RWPE2 (cell line): ENCODE measurements at regions not wholly inside any gene's neighbourhood (a gene's known extent, or its start where the extent isn't known, plus 50 kb on each side); places are given as distances from the start of the nearest gene placed in this dataset.

Experiments used
- ATAC-seq: fragments of 200-7000 bp; cut with Tn5 transposase; 3 replicates; pipeline ENCODE4 v1.9.1; 2021; ENCODE audit warnings: low read depth
- DNase-seq: peaks from one replicate; pipeline ENCODE4 v3.0.0-alpha.2; 2020; ENCODE audit warnings: low spot score
- H3K27ac ChIP-seq: fragments of 450-650 bp; 2 replicates; pipeline ENCODE4 v1.5.1; 2017; ENCODE audit warnings: mild to moderate bottlenecking; ENCODE audit not compliant: poor library complexity, severe bottlenecking
- H3K27me3 ChIP-seq: fragments of 250-450 bp; sonication (Bioruptor Pico); 2 replicates; pipeline ENCODE4 v1.5.1; 2021; ENCODE audit warnings: mild to moderate bottlenecking, moderate library complexity; ENCODE audit not compliant: insufficient read depth, poor library complexity, severe bottlenecking
- H3K36me3 ChIP-seq: fragments of 250-450 bp; sonication (Bioruptor Pico); 2 replicates; pipeline ENCODE4 v1.5.1; 2020; ENCODE audit warnings: low read depth, mild to moderate bottlenecking, moderate library complexity
- H3K4me1 ChIP-seq: fragments of 250-450 bp; sonication (Bioruptor Pico); 2 replicates; pipeline ENCODE4 v1.5.1; 2021; ENCODE audit warnings: mild to moderate bottlenecking, moderate library complexity; ENCODE audit not compliant: insufficient read depth, poor library complexity, severe bottlenecking
- H3K4me3 ChIP-seq: fragments of 250-450 bp; sonication (Bioruptor Pico); 2 replicates; pipeline ENCODE4 v1.5.1; 2021; ENCODE audit warnings: mild to moderate bottlenecking, moderate library complexity; ENCODE audit not compliant: severe bottlenecking
- H3K9me3 ChIP-seq: fragments of 250-450 bp; sonication (Bioruptor Pico); 2 replicates; pipeline ENCODE4 v1.5.1; 2021; ENCODE audit warnings: mild to moderate bottlenecking, moderate library complexity; ENCODE audit not compliant: severe bottlenecking
- TF ChIP-seq, protein P1 (sequence below): fragments of 450-650 bp; IDR thresholded peaks from one replicate; pipeline ENCODE4 v1.5.1; 2017; ENCODE audit warnings: mild to moderate bottlenecking, moderate library complexity; ENCODE audit not compliant: poor library complexity, severe bottlenecking

DNA sequence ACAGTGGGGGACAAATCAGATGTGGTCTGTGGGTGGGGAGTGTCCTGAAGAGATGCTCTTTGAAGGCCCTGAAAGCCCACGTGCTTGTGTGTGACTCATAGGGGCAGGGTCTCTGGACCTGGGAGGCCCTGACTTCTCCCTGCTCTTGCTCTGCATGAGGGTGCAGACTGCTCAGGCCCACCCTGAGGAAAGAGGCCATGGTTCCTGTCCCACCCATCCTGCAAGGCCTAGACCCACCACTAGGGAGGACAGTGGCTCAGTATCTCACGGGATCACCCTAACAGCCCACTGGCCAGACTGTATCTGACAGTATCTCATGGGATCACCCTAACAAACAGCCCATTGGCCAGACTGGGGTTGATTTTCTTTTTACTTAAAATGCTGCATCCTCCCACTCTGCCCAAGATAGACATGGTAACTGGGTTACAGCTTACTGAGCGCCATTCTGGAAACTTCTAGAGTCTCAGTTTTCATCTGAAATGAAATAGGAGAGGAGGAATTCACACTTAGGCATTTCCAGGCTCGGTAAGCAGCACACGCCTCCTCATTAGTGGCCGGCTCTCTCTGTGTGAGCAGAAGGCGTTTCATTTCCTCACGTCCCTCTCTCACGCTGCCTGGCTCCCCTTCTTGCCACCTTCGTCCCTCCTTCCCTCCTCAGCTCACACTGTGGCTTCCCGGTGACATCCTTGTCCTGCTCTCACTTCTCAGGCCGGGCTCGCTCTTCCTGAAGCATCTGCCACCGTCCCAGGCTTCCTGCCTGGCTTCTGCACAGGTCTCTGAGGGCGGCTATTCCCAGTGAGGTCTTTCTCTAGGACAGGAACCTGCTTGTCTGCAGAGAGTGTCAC lies 242.6 kb downstream of the GLRX3 start:
- Histone ChIP-seq H3K9me3 (peaks cover 2% of the 10 kb centered on the region), H3K4me3 (no peak overlapping the region), H3K36me3 (no peaks in the 10 kb centered on the region), H3K27me3 (no peaks in the 10 kb centered on the region), H3K4me1 (no peaks in the 10 kb centered on the region), H3K27ac (no peak overlapping the region)
- ATAC-seq = no peak
- no peak for DNase-seq
- TF ChIP-seq, protein P1, sequence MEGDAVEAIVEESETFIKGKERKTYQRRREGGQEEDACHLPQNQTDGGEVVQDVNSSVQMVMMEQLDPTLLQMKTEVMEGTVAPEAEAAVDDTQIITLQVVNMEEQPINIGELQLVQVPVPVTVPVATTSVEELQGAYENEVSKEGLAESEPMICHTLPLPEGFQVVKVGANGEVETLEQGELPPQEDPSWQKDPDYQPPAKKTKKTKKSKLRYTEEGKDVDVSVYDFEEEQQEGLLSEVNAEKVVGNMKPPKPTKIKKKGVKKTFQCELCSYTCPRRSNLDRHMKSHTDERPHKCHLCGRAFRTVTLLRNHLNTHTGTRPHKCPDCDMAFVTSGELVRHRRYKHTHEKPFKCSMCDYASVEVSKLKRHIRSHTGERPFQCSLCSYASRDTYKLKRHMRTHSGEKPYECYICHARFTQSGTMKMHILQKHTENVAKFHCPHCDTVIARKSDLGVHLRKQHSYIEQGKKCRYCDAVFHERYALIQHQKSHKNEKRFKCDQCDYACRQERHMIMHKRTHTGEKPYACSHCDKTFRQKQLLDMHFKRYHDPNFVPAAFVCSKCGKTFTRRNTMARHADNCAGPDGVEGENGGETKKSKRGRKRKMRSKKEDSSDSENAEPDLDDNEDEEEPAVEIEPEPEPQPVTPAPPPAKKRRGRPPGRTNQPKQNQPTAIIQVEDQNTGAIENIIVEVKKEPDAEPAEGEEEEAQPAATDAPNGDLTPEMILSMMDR = no peak

DNA sequence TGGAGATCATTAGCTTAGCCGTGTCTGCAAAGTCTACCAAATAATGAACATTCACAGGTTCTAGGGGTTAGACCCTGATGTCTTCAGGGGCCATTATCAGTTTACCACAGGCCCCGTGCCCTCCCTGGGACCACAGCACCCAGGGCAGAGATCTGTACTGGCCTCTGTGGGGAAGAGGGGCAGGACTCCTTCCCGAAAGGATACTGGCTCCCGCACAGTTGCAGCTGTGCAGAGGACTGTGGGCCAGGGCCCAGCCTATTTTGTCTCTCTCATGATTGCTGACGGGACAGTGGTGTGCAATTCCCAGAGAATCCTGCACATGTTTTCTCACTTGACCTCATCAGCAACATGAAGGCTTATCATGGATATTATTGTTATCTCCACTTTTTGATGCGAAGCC lies 243.9 kb downstream of the GLRX3 start:
- Histone ChIP-seq H3K36me3 (no peaks in the 10 kb centered on the region), H3K4me1 (no peaks in the 10 kb centered on the region), H3K9me3 (peaks cover 1% of the 10 kb centered on the region), H3K27me3 (no peaks in the 10 kb centered on the region), H3K27ac (no peak overlapping the region), H3K4me3 (no peak overlapping the region)
- TF ChIP-seq, protein P1 = no peak
- no peak for DNase-seq
- ATAC-seq = no peak

DNA sequence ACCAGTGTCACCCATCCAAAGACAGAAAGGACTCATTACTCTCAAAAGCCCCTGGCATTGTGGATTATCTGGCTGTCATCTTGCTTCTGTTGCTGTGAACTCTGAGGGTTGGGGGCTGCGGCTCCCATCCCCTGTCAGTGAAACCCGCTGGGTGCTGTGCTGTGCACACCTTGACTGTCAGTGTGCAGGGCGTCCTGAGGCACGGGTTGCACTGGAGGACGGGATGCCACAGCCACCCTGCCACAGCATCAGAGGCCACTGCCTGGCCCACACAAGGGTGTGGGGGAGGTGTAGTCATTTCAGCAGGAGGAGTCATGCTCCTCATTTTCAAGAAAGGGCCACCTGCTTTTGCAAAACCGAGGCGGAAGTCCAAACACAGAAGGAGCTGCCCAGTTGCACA lies 245.8 kb downstream of the GLRX3 start:
- DNase-seq (no peak), ATAC-seq (no peak)
- Histone ChIP-seq H3K4me1 (no peaks in the 10 kb centered on the region), H3K9me3 (peaks cover 2% of the 10 kb centered on the region), H3K36me3 (no peaks in the 10 kb centered on the region), H3K27ac (no peak overlapping the region), H3K27me3 (no peaks in the 10 kb centered on the region), H3K4me3 (no peak overlapping the region)
- TF ChIP-seq, protein P1 = no peak

DNA sequence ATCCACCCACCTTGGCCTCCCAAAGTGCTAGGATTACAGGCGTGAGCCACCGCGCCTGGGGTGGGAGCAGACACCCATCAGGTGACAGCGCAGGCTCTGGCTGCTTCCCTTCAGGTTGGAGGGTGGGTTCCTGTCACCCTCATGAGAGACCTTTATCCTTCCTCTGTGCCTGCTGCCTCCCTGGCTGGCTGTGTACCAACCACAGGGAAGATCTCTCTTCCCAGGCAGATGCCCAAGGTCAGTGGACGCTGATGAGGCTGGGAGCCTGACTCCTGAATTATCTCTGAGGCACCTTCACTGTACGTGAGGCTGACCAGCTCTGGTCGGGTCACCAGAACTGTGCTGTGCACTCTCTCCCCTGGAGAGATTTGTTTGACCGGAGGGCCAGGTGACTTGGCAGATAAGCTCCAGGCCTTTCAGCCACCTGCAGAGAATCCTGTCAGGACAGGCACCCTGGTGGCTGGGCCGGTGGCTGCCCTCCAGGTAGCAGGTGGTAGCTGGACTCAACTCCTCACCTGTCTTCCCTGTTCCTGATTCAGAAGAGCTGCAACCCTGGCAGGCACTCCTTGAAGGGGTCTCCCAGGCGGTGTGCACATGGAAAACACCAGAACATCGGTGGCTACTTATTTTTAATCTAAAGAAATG lies 251.9 kb downstream of the GLRX3 start:
- ATAC-seq (no peak), DNase-seq (no peak)
- Histone ChIP-seq H3K27ac (no peak overlapping the region), H3K4me3 (no peak overlapping the region), H3K27me3 (no peaks in the 10 kb centered on the region), H3K9me3 (peaks cover 2% of the 10 kb centered on the region), H3K4me1 (no peaks in the 10 kb centered on the region), H3K36me3 (no peaks in the 10 kb centered on the region)
- TF ChIP-seq, protein P1 = no peak

DNA sequence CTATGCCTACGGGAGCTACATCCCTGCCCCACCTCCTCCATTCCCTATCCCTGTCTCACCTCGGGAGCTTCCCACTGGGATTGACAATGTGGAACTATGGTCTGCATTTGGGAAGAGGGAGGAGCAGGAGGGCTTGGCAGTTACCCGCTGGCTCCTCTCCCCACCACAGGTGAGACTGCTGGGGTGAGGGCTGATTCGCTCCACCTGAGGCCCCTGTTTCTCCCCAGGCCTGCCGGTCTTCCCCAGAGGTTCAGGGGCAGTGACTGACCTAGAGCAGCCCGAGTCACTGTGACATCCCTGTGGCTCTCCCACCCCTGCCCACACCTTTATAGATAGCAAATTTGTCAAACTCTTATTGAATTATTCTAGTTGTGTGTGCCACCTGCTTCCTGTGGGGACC lies 252.6 kb downstream of the GLRX3 start:
- ATAC-seq = no peak
- TF ChIP-seq, protein P1 = no peak
- H3K27me3 ChIP-seq = no peaks in the 10 kb centered on the region
- no peaks in the 10 kb centered on the region for H3K36me3 ChIP-seq
- H3K4me3 ChIP-seq = no peak overlapping the region
- peaks cover 2% of the 10 kb centered on the region for H3K9me3 ChIP-seq
- no peak overlapping the region for H3K27ac ChIP-seq
- DNase-seq = no peak
- H3K4me1 ChIP-seq = no peaks in the 10 kb centered on the region
